HG03135 (cell line): ENCODE measurements at regions not wholly inside any gene's neighbourhood (a gene's known extent, or its start where the extent isn't known, plus 50 kb on each side); places are given as distances from the start of the nearest gene placed in this dataset.
"Not testable (repeated sequence)": the region's sequence is repeated elsewhere in the genome, so short reads cannot be mapped to it uniquely, and the experiment has no call there.

Source experiments
- ATAC-seq: cut with Tn5 transposase; IDR thresholded peaks from one replicate; pipeline ENCODE4 v1.9.1; 2021; ENCODE audit warnings: mild to moderate bottlenecking, moderate library complexity; ENCODE audit not compliant: unreplicated experiment

- peak; percentile 73 for ATAC-seq
These were observed 62.6 kb upstream of the CDR2 start for GRCh38 chr16:22436823-22437652.

GRCh38 chr16:22436326-22436822 lies 62.0 kb upstream of the CDR2 start:
- ATAC-seq = peak; percentile 12

DNA sequence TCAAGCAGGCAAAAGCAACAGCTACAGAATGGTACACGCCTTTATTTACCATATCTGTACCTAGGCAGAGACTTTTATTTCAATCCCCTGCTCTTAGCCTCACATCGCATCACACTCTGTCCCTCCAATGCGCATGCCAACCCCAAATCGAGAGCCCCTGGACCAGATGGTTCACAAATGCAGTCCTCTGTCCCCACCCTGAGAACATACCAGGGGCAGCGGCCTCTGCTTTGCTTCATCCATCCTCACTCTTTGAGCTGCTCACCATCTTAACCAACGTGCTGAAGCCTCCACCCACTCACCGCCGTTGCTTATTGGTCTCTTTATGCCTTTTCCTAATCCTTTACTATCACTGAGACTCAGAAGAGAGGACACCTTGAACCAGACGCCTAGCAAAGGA lies 56.9 kb upstream of the CDR2 start:
- not testable (repeated sequence) for ATAC-seq

DNA sequence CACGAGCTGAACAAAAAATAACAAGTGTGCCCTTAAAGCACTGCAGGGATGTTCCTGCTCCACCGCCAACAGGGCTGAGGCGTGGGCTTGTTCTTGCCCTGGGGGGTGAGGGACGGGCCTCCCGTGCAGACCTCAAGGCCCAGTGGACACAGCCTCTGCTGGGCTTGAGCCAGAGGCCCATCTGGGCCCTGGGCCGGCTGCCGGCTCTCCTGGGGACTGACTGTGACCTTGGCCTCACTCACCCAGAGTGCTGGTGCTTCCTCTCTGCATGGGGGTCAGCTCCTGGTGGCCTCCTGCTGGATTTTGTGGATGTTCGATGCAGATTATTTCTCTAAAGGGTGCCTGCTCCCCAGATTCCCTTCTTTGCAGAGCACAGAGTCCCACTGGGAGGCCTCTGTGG lies 54.2 kb upstream of the CDR2 start:
- ATAC-seq = no peak

- ATAC-seq = no peak
These were observed 53.1 kb upstream of the CDR2 start for GRCh38 chr16:22427556-22427955.

DNA sequence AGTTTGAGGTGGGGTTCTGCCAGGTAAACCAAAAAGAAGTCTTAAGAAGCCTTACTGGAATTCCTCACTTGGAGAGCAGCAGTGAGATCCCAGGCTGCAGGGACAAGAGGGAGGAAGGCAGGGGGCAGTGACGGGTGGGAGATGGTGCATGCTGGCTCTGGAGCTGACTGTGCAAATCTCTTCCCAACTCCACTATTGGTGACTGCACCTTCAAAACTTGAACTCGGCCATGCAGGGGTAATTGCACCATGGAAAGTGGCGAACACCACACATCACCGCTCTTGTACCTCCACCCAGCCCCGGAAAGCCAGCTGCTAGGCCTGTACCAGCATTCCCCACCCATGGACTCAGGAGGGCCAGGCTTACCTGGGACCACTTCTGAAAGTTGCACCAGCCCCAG lies 51.4 kb upstream of the CDR2 start:
- ATAC-seq = no peak

DNA sequence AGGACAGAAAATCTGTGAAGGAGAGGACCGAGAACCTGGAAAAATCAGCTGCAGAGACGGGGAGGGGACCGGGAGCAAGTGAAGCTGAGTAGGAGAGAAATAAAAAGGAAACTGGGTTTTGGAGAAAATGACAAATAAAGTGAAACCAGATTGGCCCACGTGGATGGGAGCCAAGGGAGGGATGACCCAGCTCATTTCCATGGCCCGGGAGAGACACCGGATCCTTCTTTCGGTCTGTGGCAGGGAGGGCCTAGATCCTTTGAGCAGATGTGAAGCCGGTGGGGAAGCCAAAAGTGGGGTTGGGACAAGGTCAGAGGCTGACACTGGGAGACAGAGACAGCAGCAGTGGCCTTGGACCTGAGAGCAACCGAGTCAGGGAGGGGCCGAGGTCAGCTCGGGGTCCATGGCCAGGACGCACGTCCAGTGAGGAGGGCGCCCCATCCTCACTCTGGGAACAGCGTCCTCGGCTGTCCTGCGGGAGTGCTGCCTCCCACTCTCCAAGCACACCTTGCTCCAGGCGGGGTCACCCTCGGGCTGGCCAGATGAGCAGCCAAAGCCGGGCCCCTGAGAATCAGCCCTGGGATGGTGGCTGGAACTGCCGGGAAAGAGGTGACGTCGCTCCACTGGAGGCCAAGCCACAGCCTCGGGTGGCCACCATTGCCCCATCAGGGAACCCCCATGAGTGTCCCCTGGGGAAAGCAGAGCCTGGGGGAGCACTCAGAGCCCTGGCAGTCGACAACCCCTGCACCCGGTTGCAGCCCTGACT lies 50.8 kb upstream of the CDR2 start:
- ATAC-seq = no peak

DNA sequence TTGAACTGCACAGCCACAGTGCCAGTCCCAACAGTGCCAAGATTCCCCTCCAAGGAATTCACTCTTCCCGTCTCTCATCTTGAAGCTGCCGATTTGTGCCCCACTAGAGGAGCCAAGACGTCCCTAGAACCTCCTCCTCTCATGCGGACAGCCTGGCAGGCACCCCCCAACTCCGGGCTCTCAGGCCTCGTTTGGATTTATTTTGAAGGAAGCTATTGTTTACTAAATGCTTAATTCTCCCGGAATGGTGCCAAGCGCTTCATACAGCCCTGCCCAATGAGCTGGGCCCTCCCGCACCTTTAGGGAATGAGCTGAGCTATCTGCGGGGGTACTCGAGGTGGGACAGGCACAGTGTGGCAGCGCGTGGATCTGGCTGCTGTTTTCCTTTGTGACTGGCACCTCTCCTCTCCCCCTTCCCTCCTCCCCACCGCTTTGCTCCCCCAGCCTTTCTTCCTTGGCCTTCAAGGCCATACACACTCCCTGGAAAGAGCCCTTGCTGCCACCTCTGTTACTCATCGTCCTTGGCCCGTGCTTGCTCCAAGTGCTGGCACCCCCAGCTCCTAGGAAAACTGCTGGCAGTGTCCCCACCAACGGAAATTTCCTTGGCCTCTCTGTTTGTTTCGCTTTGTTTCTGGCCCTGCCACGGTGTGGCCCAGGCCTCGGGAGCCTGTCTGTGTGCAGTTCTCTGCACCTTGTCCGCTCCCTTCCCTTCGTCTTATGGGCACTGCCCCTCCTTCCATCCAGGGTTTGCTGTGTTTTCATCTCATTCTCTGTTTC lies 49.9 kb upstream of the CDR2 start:
- no peak for ATAC-seq
